Neural progenitor cell (in vitro differentiated cells): ENCODE measurements at regions not wholly inside any gene's neighbourhood (a gene's known extent, or its start where the extent isn't known, plus 50 kb on each side); places are given as distances from the start of the nearest gene placed in this dataset.

Experiments used
- DNase-seq: peaks from one replicate; pipeline ENCODE4 v3.0.0-alpha.2; 2016; ENCODE audit warnings: low spot score
- H2AFZ ChIP-seq: fragments of 200-600 bp; sonication (generic); replicated peaks from 2 replicates; pipeline ENCODE4 v1.6.1; 2016; ENCODE audit warnings: antibody characterized with exemption
- H3F3A ChIP-seq: fragments of 200-600 bp; sonication (generic); 2 replicates; pipeline ENCODE4 v1.6.1; 2016; ENCODE audit warnings: antibody characterized with exemption, low read depth
- H3K27ac ChIP-seq: fragments of 200-600 bp; sonication (generic); 2 replicates; pipeline ENCODE4 v1.5.1; 2016; ENCODE audit warnings: mild to moderate bottlenecking
- H3K27me3 ChIP-seq: fragments of 200-600 bp; sonication (generic); 2 replicates; pipeline ENCODE4 v1.6.1; 2016; ENCODE audit warnings: mild to moderate bottlenecking, moderate library complexity
- H3K36me3 ChIP-seq: fragments of 200-600 bp; sonication (generic); 2 replicates; pipeline ENCODE4 v1.5.1; 2016
- H3K4me1 ChIP-seq: fragments of 200-600 bp; sonication (generic); 2 replicates; pipeline ENCODE4 v1.6.1; 2016; ENCODE audit warnings: mixed run types
- H3K4me2 ChIP-seq: fragments of 200-600 bp; sonication (generic); 2 replicates; pipeline ENCODE4 v1.6.1; 2016
- H3K4me3 ChIP-seq: fragments of 200-600 bp; sonication (generic); 2 replicates; pipeline ENCODE4 v1.5.1; 2016
- H3K79me2 ChIP-seq: fragments of 200-600 bp; sonication (generic); 2 replicates; pipeline ENCODE4 v1.6.1; 2016; ENCODE audit warnings: low read depth
- H3K9ac ChIP-seq: fragments of 200-600 bp; sonication (generic); 2 replicates; pipeline ENCODE4 v1.6.1; 2016
- H3K9me3 ChIP-seq: fragments of 200-600 bp; sonication (generic); 2 replicates; pipeline ENCODE4 v1.5.1; 2016; ENCODE audit warnings: low read depth
- H4K20me1 ChIP-seq: fragments of 200-600 bp; sonication (generic); 2 replicates; pipeline ENCODE4 v1.6.1; 2016; ENCODE audit warnings: low read depth
- H3K27ac Mint-ChIP-seq: 3 replicates; pipeline ENCODE4 v1.8.0; 2021; ENCODE audit warnings: mixed read lengths
- H3K27me3 Mint-ChIP-seq: 2 replicates; pipeline ENCODE4 v1.8.0; 2022; ENCODE audit warnings: low read depth, mild to moderate bottlenecking, inconsistent platforms, moderate library complexity, mixed read lengths; ENCODE audit not compliant: insufficient read depth
- H3K36me3 Mint-ChIP-seq: 3 replicates; pipeline ENCODE4 v1.8.0; 2021; ENCODE audit warnings: mixed read lengths
- H3K4me1 Mint-ChIP-seq: 3 replicates; pipeline ENCODE4 v1.8.0; 2021; ENCODE audit warnings: mixed read lengths
- H3K4me3 Mint-ChIP-seq: 3 replicates; pipeline ENCODE4 v1.8.0; 2021; ENCODE audit warnings: mild to moderate bottlenecking, moderate library complexity, mixed read lengths
- H3K9me3 Mint-ChIP-seq: 3 replicates; pipeline ENCODE4 v1.8.0; 2020; ENCODE audit warnings: mixed read lengths
- CTCF ChIP-seq: fragments of 200-600 bp; sonication (generic); IDR thresholded peaks from 2 replicates; pipeline ENCODE4 v1.5.1; 2017; ENCODE audit warnings: antibody characterized with exemption, mild to moderate bottlenecking
- EZH2 ChIP-seq: fragments of 200-600 bp; sonication (generic); IDR thresholded peaks from 2 replicates; pipeline ENCODE4 v1.6.1; 2017; ENCODE audit warnings: antibody characterized with exemption, mild to moderate bottlenecking, moderate library complexity
- EZH2phosphoT487 ChIP-seq: fragments of 200-600 bp; sonication (generic); IDR thresholded peaks from 2 replicates; pipeline ENCODE4 v1.6.1; 2017; ENCODE audit warnings: antibody characterized with exemption

GRCh38 chr6:102799051-102799450 lies 1405.5 kb downstream of the GRIK2 start:
- H3K27me3 ChIP-seq: no peaks in the 10 kb centered on the region
- H3K9me3 Mint-ChIP-seq: no peaks in the 10 kb centered on the region
- peak overlapping the region; percentile 94 for H2AFZ ChIP-seq
- no peaks in the 10 kb centered on the region for H3K79me2 ChIP-seq
- no peaks in the 10 kb centered on the region for H3K36me3 ChIP-seq
- no peak for DNase-seq
- H3K27ac Mint-ChIP-seq: no peak overlapping the region
- H3K4me1 Mint-ChIP-seq: peaks cover 7% of the 10 kb centered on the region
- no peaks in the 10 kb centered on the region for H3K27me3 Mint-ChIP-seq
- no peaks in the 10 kb centered on the region for H3F3A ChIP-seq
- TF ChIP-seq CTCF: no peak
- no peak for TF ChIP-seq EZH2phosphoT487
- TF ChIP-seq EZH2: no peak
- no peaks in the 10 kb centered on the region for H3K9me3 ChIP-seq
- H3K27ac ChIP-seq: no peak overlapping the region
- H3K4me1 ChIP-seq: no peaks in the 10 kb centered on the region
- H3K4me2 ChIP-seq: peak overlapping the region; percentile 73
- no peak overlapping the region for H3K9ac ChIP-seq
- H3K36me3 Mint-ChIP-seq: no peaks in the 10 kb centered on the region
- H3K4me3 ChIP-seq: peak overlapping the region; percentile 58
- no peaks in the 10 kb centered on the region for H4K20me1 ChIP-seq
- peak overlapping the region; percentile 78 for H3K4me3 Mint-ChIP-seq

GRCh38 chr6:102798636-102799035 lies 1405.1 kb downstream of the GRIK2 start:
- Histone ChIP-seq H3K4me1 (no peaks in the 10 kb centered on the region), H3K9ac (no peak overlapping the region), H3K36me3 (no peaks in the 10 kb centered on the region), H4K20me1 (no peaks in the 10 kb centered on the region), H3K4me2 (peak overlapping the region; percentile 73), H3K27me3 (no peaks in the 10 kb centered on the region), H3K79me2 (no peaks in the 10 kb centered on the region), H2AFZ (peak overlapping the region; percentile 94), H3K9me3 (no peaks in the 10 kb centered on the region), H3K27ac (no peak overlapping the region), H3K4me3 (peak overlapping the region; percentile 58), H3F3A (no peaks in the 10 kb centered on the region)
- Mint-ChIP-seq H3K9me3 (no peaks in the 10 kb centered on the region), H3K4me1 (peaks cover 7% of the 10 kb centered on the region), H3K27ac (peak overlapping the region; percentile 22), H3K27me3 (no peaks in the 10 kb centered on the region), H3K4me3 (peak overlapping the region; percentile 78), H3K36me3 (no peaks in the 10 kb centered on the region)
- TF ChIP-seq CTCF (peak; percentile 71), EZH2 (no peak)
- DNase-seq: peak; percentile 75

GRCh38 chr6:102793752-102794151 lies 1400.2 kb downstream of the GRIK2 start:
- H3K4me1 ChIP-seq: no peaks in the 10 kb centered on the region
- H2AFZ ChIP-seq: no peak overlapping the region
- DNase-seq: no peak
- Mint-ChIP-seq H3K4me1 (peaks cover 4% of the 10 kb centered on the region), H3K27me3 (no peaks in the 10 kb centered on the region), H3K4me3 (no peak overlapping the region), H3K27ac (no peak overlapping the region), H3K36me3 (no peaks in the 10 kb centered on the region), H3K9me3 (no peaks in the 10 kb centered on the region)
- no peaks in the 10 kb centered on the region for H3K27me3 ChIP-seq
- H3K9ac ChIP-seq: no peak overlapping the region
- H3F3A ChIP-seq: no peaks in the 10 kb centered on the region
- H3K4me3 ChIP-seq: no peak overlapping the region
- no peaks in the 10 kb centered on the region for H3K36me3 ChIP-seq
- H3K4me2 ChIP-seq: no peak overlapping the region
- H3K27ac ChIP-seq: no peak overlapping the region
- H4K20me1 ChIP-seq: no peaks in the 10 kb centered on the region
- H3K79me2 ChIP-seq: no peaks in the 10 kb centered on the region
- TF ChIP-seq CTCF: no peak
- TF ChIP-seq EZH2phosphoT487: no peak
- TF ChIP-seq EZH2: no peak
- H3K9me3 ChIP-seq: no peaks in the 10 kb centered on the region

- Histone ChIP-seq H3K36me3 (no peaks in the 10 kb centered on the region), H3K4me2 (no peak overlapping the region), H4K20me1 (no peaks in the 10 kb centered on the region), H3K9me3 (peaks cover 6% of the 10 kb centered on the region), H3K4me3 (no peak overlapping the region), H2AFZ (no peak overlapping the region), H3K4me1 (no peaks in the 10 kb centered on the region), H3K27me3 (no peaks in the 10 kb centered on the region), H3K9ac (no peak overlapping the region), H3F3A (no peaks in the 10 kb centered on the region), H3K79me2 (no peaks in the 10 kb centered on the region), H3K27ac (no peak overlapping the region)
- Mint-ChIP-seq H3K27me3 (peaks cover 2% of the 10 kb centered on the region), H3K9me3 (peaks cover 5% of the 10 kb centered on the region), H3K4me1 (no peaks in the 10 kb centered on the region), H3K36me3 (no peaks in the 10 kb centered on the region), H3K4me3 (no peak overlapping the region), H3K27ac (no peak overlapping the region)
- DNase-seq: no peak
- TF ChIP-seq EZH2: no peak
- TF ChIP-seq EZH2phosphoT487: no peak
- no peak for TF ChIP-seq CTCF
Measured at GRCh38 chr6:102774326-102774725, 1380.8 kb downstream of the GRIK2 start.
